ENCODE measurements at regions not wholly inside any gene's neighbourhood (a gene's known extent, or its start where the extent isn't known, plus 50 kb on each side); places are given as distances from the start of the nearest gene placed in this dataset.
"Not testable (repeated sequence)": the region's sequence is repeated elsewhere in the genome, so short reads cannot be mapped to it uniquely, and the experiment has no call there.

DNA sequence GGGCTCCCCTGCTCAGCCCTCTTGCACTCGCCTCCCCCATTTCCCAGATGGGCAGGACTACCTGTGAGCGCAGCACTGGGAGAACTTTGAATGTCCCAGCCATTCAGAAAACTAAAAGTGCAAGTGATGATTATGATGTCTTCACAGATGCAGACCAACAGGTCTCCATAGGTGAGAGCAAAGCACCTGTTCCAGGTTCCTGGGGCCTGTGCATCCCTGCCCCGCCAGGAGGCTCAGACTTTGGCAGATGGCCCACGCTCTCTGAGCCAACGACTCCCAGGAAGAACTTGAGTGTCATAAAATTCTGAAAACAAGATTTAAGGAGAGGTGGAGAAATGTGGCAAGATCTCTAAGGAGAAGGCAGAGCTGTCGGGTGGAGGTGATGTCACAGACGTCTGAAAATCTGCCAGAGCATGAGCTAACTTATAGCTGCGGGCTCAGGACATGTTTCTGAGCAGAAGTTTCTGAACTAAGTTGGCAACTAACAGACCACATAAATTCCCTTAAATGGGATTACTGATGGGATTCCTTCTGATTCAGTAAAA is 110.8 kb upstream of the IGF1R start:
- no peak for FAIRE-seq
- DNase-seq (ENCODE audit: insufficient read length, low spot score) = no peak

DNA sequence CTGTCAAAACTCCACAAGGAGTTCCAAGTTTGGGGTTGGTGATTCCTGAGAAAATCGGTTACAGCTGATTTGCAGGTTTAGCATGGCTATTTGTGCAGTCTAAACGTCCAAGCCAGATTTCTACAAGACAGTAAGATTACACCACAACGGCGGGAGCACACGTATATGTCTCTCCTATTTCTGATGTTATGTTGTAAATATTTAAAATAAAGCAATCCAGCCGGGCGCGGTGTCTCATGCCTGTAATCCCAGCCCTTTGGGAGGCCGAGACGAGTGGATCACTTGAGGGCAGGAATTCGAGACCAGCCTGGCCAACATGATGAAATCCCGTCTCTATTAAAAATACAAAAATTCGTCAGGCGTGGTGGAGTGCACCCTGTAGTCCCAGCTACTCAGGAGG is 106.8 kb upstream of the IGF1R start:
- FAIRE-seq = no peak
- DNase-seq (ENCODE audit: insufficient read length, low spot score) = no peak

DNA sequence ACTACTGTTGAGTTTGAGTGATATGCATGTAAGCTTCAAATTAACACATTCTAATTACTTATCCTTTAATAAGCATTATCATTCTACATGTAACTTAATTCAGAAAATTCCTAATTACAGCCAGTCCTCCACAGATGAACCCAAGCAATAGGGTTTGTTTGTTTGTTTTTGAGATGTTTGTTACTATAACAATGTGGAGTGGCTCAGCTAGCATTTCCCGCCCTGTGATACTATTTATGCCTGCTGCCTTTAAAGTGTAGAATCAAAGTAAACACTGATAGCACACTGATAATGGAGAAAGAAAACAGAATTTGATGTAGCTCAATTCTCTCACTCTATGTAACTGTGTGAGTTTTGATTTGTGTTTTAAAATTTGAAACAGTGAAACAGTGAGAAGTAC is 105.1 kb upstream of the IGF1R start:
- DNase-seq (ENCODE audit: insufficient read length, low spot score) (no peak), FAIRE-seq (no peak)

DNA sequence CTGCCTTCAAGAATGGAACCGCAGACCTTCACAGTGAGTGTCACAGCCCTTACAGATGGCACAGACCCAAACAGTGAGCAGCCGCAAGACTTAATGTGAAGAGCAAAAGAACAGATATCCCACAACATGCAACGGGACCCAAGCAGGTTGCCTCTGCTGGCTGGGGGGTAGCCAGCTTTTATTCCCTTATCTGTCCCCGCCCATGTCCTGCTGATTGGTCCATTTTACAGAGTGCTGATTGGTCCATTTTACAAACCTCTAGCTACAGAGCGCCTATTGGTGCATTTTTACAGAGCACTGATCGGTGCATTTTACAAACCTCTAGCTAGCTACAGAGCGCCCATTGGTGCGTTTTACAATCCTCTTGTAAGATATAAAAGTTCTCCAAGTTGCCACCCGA is 102.0 kb upstream of the IGF1R start:
- DNase-seq (ENCODE audit: insufficient read length, low spot score) (no peak), FAIRE-seq (no peak)

DNA sequence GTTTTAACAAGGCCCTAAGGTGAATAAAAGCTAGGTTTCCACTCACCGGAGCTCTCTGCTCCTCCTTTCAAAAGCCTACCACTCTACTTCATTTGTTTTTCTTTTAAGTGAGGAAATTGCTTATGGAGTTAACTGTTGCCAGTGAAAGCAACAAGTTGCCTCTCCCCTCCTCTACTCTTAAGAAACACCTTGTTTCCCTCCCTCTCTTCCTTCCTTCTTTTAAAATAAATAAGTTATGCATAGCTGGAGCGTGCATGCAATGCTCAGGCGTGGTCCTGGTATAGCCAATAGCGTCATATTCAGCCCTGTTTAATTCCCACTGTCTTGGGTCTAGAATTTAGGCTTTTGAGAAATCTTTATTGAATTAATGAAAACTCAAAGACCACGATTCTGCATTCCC is 101.1 kb upstream of the IGF1R start:
- DNase-seq (ENCODE audit: insufficient read length, low spot score) = no peak
- FAIRE-seq = no peak

GRCh38 chr15:98547741-98548138 is 100.6 kb upstream of the IGF1R start:
- DNase-seq (ENCODE audit: insufficient read length, low spot score) = peak; percentile 36

DNA sequence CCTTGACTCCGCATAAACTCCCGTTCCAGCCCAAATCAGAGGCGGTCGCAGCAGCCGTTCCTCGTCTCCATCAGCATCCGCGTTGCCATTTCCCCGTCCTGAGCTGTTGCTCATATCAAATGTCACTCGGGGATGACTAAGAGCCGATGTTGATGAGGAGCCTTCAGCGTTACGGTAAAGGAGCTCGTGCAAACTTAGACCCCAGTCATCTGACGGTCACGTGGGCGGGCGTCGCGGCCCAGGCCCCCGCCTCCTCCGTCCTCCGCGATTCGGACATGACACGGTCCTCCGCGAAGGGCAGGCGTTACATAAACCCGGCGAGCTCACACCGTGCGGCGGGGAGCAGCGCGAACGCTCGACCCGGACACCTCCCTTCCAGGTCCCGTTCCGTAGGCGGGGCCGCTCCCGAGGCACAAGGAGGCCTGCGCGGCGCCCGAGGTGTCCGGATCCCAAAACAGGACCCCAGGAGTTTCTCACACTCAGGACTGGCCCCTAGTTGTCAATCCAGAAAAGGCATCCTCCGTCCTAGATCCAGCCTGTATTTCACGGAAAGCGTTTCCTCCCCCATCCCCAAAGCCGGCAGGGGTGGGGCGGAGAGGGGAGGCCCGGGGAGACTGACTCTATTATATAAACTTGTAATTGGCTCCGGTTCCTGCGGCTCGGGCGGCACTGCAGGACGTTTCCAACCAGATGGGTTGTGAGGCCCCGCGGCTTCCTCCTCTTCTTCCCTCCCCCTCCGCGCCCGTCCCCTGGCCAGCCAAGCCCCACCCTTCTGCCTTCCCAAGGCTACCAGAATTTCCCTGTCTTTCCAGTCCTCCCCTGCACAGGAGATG is 100.0 kb upstream of the IGF1R start:
- DNase-seq (ENCODE audit: insufficient read length, low spot score) (peak; percentile 75), FAIRE-seq (peak; percentile 88)

More at GRCh38 chr15:98547741-98548138, 100.6 kb upstream of the IGF1R start:
- FAIRE-seq = no peak

DNA sequence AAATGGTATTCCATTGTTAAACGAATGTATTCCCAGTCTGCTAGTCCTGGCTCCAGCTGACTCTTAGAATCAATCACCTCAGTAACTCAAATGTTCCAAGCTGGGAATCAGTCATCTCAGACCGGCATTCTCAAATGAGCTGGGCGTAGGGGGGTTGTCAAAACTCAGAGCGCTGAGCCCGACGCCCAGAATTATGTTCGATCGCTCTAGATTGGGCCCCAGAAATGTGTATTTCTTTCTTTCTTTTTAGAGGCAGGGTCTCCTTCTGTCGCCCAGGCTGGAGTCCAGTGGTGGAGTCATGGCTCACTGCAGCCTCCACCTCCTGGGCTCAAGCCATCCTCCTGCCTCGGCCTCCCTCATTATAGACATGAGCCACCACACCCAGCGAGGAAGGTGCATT is 99.3 kb upstream of the IGF1R start:
- no peak for FAIRE-seq

GRCh38 chr15:98549741-98550140 is 98.6 kb upstream of the IGF1R start:
- no peak for DNase-seq (ENCODE audit: insufficient read length, low spot score)
- FAIRE-seq = no peak

More for the DNA sequence above, 99.3 kb upstream of the IGF1R start:
- DNase-seq (ENCODE audit: insufficient read length, low spot score) = no peak

DNA sequence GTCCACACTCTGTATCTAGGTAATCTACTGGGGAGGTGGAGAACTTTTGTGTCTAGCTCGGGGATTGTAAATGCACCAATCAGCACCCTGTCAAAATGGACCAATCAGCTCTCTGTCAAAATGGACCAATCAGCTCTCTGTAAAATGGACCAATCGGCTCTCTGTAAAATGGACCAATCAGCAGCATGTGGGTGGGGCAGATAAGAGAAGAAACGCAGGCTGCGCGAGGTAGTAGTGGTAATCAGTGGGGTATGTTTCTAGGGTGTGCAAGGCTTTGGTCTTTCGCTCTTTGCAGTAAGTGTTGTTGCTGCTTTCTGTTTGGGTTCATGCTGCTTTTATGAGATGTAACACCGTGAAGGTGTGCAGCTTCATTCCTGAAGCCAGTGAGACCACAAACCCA is 98.0 kb upstream of the IGF1R start:
- not testable (repeated sequence) for DNase-seq (ENCODE audit: insufficient read length, low spot score); FAIRE-seq

GRCh38 chr15:98551936-98552562 is 96.3 kb upstream of the IGF1R start:
- DNase-seq (ENCODE audit: insufficient read length, low spot score) (no peak), FAIRE-seq (no peak)

- DNase-seq (ENCODE audit: insufficient read length, low spot score) = no peak
- FAIRE-seq = no peak
Observed at GRCh38 chr15:98554272-98555172, 93.8 kb upstream of the IGF1R start.

DNA sequence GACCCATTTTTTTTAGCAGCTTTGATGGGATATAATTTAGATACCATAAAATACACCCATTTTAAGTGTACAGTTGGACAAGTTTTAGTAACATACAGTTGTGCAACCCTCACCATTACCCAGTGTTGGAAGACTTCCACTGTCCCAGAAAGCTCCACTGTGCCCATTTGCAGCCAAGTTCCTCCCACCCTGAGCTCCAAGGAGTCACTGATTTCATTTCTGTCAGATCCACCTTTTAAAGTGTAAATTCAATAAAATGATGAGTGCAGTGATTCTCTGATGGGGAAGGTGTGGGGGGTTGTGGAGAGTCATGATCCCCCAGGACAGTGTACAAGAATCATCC is 93.2 kb upstream of the IGF1R start:
- DNase-seq (ENCODE audit: insufficient read length, low spot score) (no peak), FAIRE-seq (no peak)

DNA sequence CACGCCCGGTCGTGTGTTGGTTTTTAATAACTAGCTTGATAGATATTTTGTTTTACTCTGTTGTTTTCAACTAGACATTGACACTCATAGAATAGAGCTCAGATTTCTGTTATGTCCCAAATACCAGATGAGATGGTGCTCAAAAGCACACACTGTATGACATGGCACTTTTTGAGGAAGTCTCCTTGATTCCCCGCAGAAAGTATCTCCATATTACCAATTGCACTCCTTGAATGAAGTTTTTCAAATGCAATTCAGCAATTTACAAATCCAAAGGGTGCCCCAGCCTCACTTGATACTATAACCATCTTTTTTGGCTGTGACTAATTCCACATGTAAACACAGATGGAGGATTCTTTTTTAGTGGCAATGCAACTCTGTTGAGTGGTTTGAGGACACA is 92.0 kb upstream of the IGF1R start:
- DNase-seq (ENCODE audit: insufficient read length, low spot score) = no peak
- no peak for FAIRE-seq

- FAIRE-seq (no peak), DNase-seq (ENCODE audit: insufficient read length, low spot score) (no peak)
Observed at GRCh38 chr15:98560338-98560737, 88.0 kb upstream of the IGF1R start.

- DNase-seq (ENCODE audit: insufficient read length, low spot score) (no peak), FAIRE-seq (no peak)
Observed at GRCh38 chr15:98561169-98561941, 87.0 kb upstream of the IGF1R start.

DNA sequence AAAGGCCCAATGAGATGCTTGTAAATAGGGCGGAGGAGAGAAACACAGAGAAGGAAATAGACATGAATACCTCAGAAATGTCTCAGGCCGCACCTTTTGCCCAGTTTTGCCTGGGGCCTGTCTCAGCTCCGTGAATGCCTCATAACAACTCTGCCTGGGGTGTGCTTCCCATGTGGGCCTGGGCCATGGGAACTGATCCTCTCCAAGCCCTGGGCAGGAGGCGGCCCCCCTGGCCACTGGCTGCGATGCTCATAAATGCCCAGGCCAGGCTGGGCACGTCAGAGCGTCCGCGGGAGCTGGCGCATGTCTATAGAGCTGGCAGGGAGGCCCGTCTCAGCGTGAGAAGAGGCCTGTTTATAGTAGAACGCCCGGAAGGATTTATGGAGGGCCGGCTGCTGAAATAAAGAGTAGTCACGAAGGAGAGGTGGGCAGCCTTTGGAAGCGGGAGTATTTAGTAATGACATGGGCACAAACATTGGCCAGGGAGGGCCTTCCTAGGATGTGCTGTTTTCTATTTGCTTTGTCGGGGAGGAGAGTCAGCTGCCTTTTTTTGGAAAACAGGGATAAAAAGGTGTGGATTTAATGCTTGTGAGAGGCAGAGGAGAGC is 85.9 kb upstream of the IGF1R start:
- no peak for DNase-seq (ENCODE audit: insufficient read length, low spot score)
- FAIRE-seq = no peak

DNA sequence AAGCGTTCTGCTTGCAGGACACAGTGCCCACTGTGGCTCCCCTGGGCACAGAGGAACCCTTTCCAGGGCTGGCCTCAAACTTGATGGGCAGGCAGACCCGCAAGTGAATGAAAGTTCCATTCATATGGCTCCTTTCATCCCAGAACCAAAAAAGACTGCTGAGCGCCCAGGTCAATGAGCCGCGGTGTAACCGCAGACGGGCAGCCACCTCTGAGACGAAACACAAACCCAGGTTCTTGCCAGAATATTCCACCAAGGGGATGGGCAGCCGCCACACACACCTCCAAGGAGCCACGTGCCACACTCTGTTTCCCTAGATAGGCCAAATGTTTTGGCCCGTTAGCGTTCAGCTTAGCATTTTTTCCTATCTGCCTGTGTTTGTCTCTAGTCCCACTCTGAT is 82.8 kb upstream of the IGF1R start:
- FAIRE-seq = no peak
- no peak for DNase-seq (ENCODE audit: insufficient read length, low spot score)

- DNase-seq (ENCODE audit: insufficient read length, low spot score) = no peak
- FAIRE-seq = no peak
Observed at GRCh38 chr15:98567951-98568350, 80.4 kb upstream of the IGF1R start.
